Stimulated activated naive B cell treated with anti-CD40 and anti-IgM and Interleukin-4, amounts not matched to agents 10 μg/mL and 1 μg/mL and 100 μg/mL, for 72 hours (primary cell): ENCODE measurements at regions not wholly inside any gene's neighbourhood (a gene's known extent, or its start where the extent isn't known, plus 50 kb on each side); places are given as distances from the start of the nearest gene placed in this dataset.
A peak's percentile ranks its signal among the peaks of the same experiment; 100 is the strongest.

Experiments used
- ATAC-seq, 2 donors: fragments of 150-1000 bp; cut with Tn5 transposase; replicated peaks; 2 replicates each; pipeline ENCODE4 v1.10.0; 2021; ENCODE audit warnings: moderate library complexity in 1 of 2
- DNase-seq: peaks from one replicate; pipeline ENCODE4 v3.0.0; 2021
- H3K27ac Mint-ChIP-seq: one replicate; pipeline ENCODE4 v1.8.0; 2022; ENCODE audit warnings: mild to moderate bottlenecking, mixed read lengths
- H3K27me3 Mint-ChIP-seq, 2 donors: one replicate each; pipeline ENCODE4 v1.8.0; 2022; ENCODE audit warnings: mixed read lengths in 2 of 2
- H3K36me3 Mint-ChIP-seq, 2 donors: one replicate each; pipeline ENCODE4 v1.8.0; 2022; ENCODE audit warnings: mixed read lengths in 2 of 2, mild to moderate bottlenecking in 1 of 2
- H3K4me1 Mint-ChIP-seq, 2 donors: one replicate each; pipeline ENCODE4 v1.8.0; 2022; ENCODE audit warnings: mixed read lengths in 2 of 2, mild to moderate bottlenecking in 1 of 2
- H3K4me3 Mint-ChIP-seq, 2 donors: one replicate each; pipeline ENCODE4 v1.8.0; 2022; ENCODE audit warnings: mild to moderate bottlenecking in 2 of 2, mixed read lengths in 2 of 2, moderate library complexity in 1 of 2
- H3K9me3 Mint-ChIP-seq, 2 donors: one replicate each; pipeline ENCODE4 v1.8.0; 2022; ENCODE audit warnings: mixed read lengths in 2 of 2, mild to moderate bottlenecking in 1 of 2

- no peak for DNase-seq
- Mint-ChIP-seq H3K9me3 (peaks cover 14 to 20% of the 10 kb centered on the region in 2 donors), H3K36me3 (peaks cover 30 to 52% of the 10 kb centered on the region in 2 donors), H3K4me1 (peaks cover 10 to 19% of the 10 kb centered on the region in 2 donors), H3K27ac (no peak overlapping the region), H3K4me3 (no peak overlapping the region), H3K27me3 (no peaks in the 10 kb centered on the region)
- ATAC-seq = peak; percentile 64 to 68
Measured at GRCh38 chr21:34192646-34193285, 119.4 kb downstream of the MRPS6 start.

- peaks cover 16 to 34% of the 10 kb centered on the region in 2 donors for H3K36me3 Mint-ChIP-seq
- peaks cover 6 to 9% of the 10 kb centered on the region in 2 donors for H3K9me3 Mint-ChIP-seq
- no peak for ATAC-seq
- H3K4me3 Mint-ChIP-seq = no peak overlapping the region
- no peak for DNase-seq
- H3K27me3 Mint-ChIP-seq = no peaks in the 10 kb centered on the region
- H3K27ac Mint-ChIP-seq = no peak overlapping the region
- H3K4me1 Mint-ChIP-seq = peaks cover 12 to 21% of the 10 kb centered on the region in 2 donors
Measured at GRCh38 chr21:34195335-34195734, 122.0 kb downstream of the MRPS6 start.

- ATAC-seq (no peak), DNase-seq (no peak)
- Mint-ChIP-seq H3K36me3 (peaks cover 8 to 28% of the 10 kb centered on the region in 2 donors), H3K4me1 (peaks cover 18 to 36% of the 10 kb centered on the region in 2 donors), H3K4me3 (no peak overlapping the region), H3K27ac (no peak overlapping the region), H3K27me3 (peaks cover 0 to 2% of the 10 kb centered on the region in 2 donors), H3K9me3 (peaks cover 6% of the 10 kb centered on the region in 2 donors)
Measured at GRCh38 chr21:34196996-34197395, 123.6 kb downstream of the MRPS6 start.

GRCh38 chr21:34197561-34197960 lies 124.2 kb downstream of the MRPS6 start:
- Mint-ChIP-seq H3K4me1 (peaks cover 23 to 41% of the 10 kb centered on the region in 2 donors), H3K27ac (no peak overlapping the region), H3K9me3 (peaks cover 6% of the 10 kb centered on the region in 2 donors), H3K36me3 (peaks cover 9 to 27% of the 10 kb centered on the region in 2 donors), H3K4me3 (no peak overlapping the region), H3K27me3 (peaks cover 4 to 7% of the 10 kb centered on the region in 2 donors)
- DNase-seq (no peak), ATAC-seq (no peak)

- peaks cover 10 to 15% of the 10 kb centered on the region in 2 donors for H3K27me3 Mint-ChIP-seq
Measured at GRCh38 chr21:34198231-34199120, 125.1 kb downstream of the MRPS6 start.

GRCh38 chr21:34199121-34199910 lies 125.9 kb downstream of the MRPS6 start:
- no peaks in the 10 kb centered on the region for H3K9me3 Mint-ChIP-seq
- H3K27ac Mint-ChIP-seq = no peak overlapping the region
- no peak overlapping the region for H3K4me3 Mint-ChIP-seq
- DNase-seq (no peak), ATAC-seq (no peak)
- peaks cover 10 to 21% of the 10 kb centered on the region in 2 donors for H3K27me3 Mint-ChIP-seq
- H3K4me1 Mint-ChIP-seq = peaks cover 22 to 42% of the 10 kb centered on the region in 2 donors
- peaks cover 3 to 13% of the 10 kb centered on the region in 2 donors for H3K36me3 Mint-ChIP-seq

More at GRCh38 chr21:34198231-34199120, 125.1 kb downstream of the MRPS6 start:
- H3K27ac Mint-ChIP-seq = peak overlapping the region; percentile 1
- H3K36me3 Mint-ChIP-seq = peaks cover 7 to 21% of the 10 kb centered on the region in 2 donors
- DNase-seq (no peak), ATAC-seq (peak; percentile 37 to 47)
- peaks cover 4 to 6% of the 10 kb centered on the region in 2 donors for H3K9me3 Mint-ChIP-seq
- H3K4me1 Mint-ChIP-seq = peaks cover 22 to 42% of the 10 kb centered on the region in 2 donors
- H3K4me3 Mint-ChIP-seq = no peak overlapping the region

- Mint-ChIP-seq H3K27me3 (peaks cover 10 to 21% of the 10 kb centered on the region in 2 donors), H3K9me3 (no peaks in the 10 kb centered on the region), H3K27ac (no peak overlapping the region), H3K4me1 (peaks cover 22 to 43% of the 10 kb centered on the region in 2 donors), H3K36me3 (peaks cover 3 to 12% of the 10 kb centered on the region in 2 donors), H3K4me3 (no peak overlapping the region)
- DNase-seq = no peak
- ATAC-seq = no peak
Measured at GRCh38 chr21:34200288-34200905, 127.0 kb downstream of the MRPS6 start.

- Mint-ChIP-seq H3K27me3 (peaks cover 10 to 21% of the 10 kb centered on the region in 2 donors), H3K9me3 (no peaks in the 10 kb centered on the region), H3K36me3 (peaks cover 3 to 12% of the 10 kb centered on the region in 2 donors), H3K4me3 (peak overlapping the region; percentile 79 to 85), H3K4me1 (peaks cover 25 to 49% of the 10 kb centered on the region in 2 donors), H3K27ac (peak overlapping the region; percentile 37)
- DNase-seq (no peak), ATAC-seq (peak in 1 of 2 donors; percentile 30)
Measured at GRCh38 chr21:34201001-34201400, 127.6 kb downstream of the MRPS6 start.

- Mint-ChIP-seq H3K4me3 (peak overlapping the region; percentile 79 to 85), H3K27ac (peak overlapping the region; percentile 78), H3K36me3 (peaks cover 3 to 12% of the 10 kb centered on the region in 2 donors), H3K27me3 (peaks cover 10 to 21% of the 10 kb centered on the region in 2 donors), H3K9me3 (no peaks in the 10 kb centered on the region), H3K4me1 (peaks cover 28 to 53% of the 10 kb centered on the region in 2 donors)
- ATAC-seq (no peak), DNase-seq (no peak)
Measured at GRCh38 chr21:34201481-34201858, 128.1 kb downstream of the MRPS6 start.

- Mint-ChIP-seq H3K4me1 (peaks cover 27 to 52% of the 10 kb centered on the region in 2 donors), H3K4me3 (peak overlapping the region; percentile 79 to 85)
- DNase-seq = no peak
Measured at GRCh38 chr21:34202553-34203372, 129.4 kb downstream of the MRPS6 start.

GRCh38 chr21:34203851-34204420 lies 130.6 kb downstream of the MRPS6 start:
- Mint-ChIP-seq H3K4me1 (peaks cover 22 to 45% of the 10 kb centered on the region in 2 donors), H3K4me3 (no peak overlapping the region), H3K27me3 (peaks cover 10 to 21% of the 10 kb centered on the region in 2 donors), H3K36me3 (peaks cover 3 to 8% of the 10 kb centered on the region in 2 donors), H3K9me3 (peaks cover 0 to 2% of the 10 kb centered on the region in 2 donors), H3K27ac (no peak overlapping the region)
- DNase-seq = no peak
- no peak for ATAC-seq

More at GRCh38 chr21:34202553-34203372, 129.4 kb downstream of the MRPS6 start:
- H3K9me3 Mint-ChIP-seq = no peaks in the 10 kb centered on the region
- H3K27ac Mint-ChIP-seq = peak overlapping the region; percentile 48
- ATAC-seq = peak; percentile 41 to 44
- H3K36me3 Mint-ChIP-seq = peaks cover 3 to 10% of the 10 kb centered on the region in 2 donors
- H3K27me3 Mint-ChIP-seq = peaks cover 10 to 21% of the 10 kb centered on the region in 2 donors
